GM06990 (cell line): ENCODE measurements at regions not wholly inside any gene's neighbourhood (a gene's known extent, or its start where the extent isn't known, plus 50 kb on each side); places are given as distances from the start of the nearest gene placed in this dataset.

Experiments used
- DNase-seq: peaks from one replicate; pipeline ENCODE4 v3.0.0-alpha.2; 2011; ENCODE audit not compliant: insufficient read length; ENCODE audit errors: extremely low read depth
- H3K27me3 ChIP-seq: replicated peaks from 2 replicates; pipeline ENCODE4 v1.6.0; 2011; ENCODE audit warnings: low read length; ENCODE audit not compliant: control insufficient read depth, insufficient read depth
- H3K36me3 ChIP-seq: 2 replicates; pipeline ENCODE4 v1.5.1; 2011; ENCODE audit warnings: low read length; ENCODE audit not compliant: control insufficient read depth, insufficient read depth
- H3K4me3 ChIP-seq: replicated peaks from 2 replicates; pipeline ENCODE4 v1.5.1; 2011; ENCODE audit warnings: low read depth, mild to moderate bottlenecking, control low read depth, low read length
- CTCF ChIP-seq: IDR thresholded peaks from 2 replicates; pipeline ENCODE4 v1.5.1; 2011; ENCODE audit warnings: low read length, control low read depth, mild to moderate bottlenecking, inconsistent platforms; ENCODE audit not compliant: insufficient read depth, poor library complexity, severe bottlenecking

- TF ChIP-seq CTCF: no peak
- Histone ChIP-seq H3K27me3 (no peaks in the 10 kb centered on the region; the same call in 1 of the 2 replicates), H3K4me3 (no peak overlapping the region), H3K36me3 (no peaks in the 10 kb centered on the region)
- no peak for DNase-seq
Measured at GRCh38 chr14:22400655-22401259, 188.3 kb downstream of the DAD1 start.

- no peak overlapping the region for H3K4me3 ChIP-seq
- no peak for TF ChIP-seq CTCF
- no peak for DNase-seq
Measured at GRCh38 chr14:22399776-22400175, 189.2 kb downstream of the DAD1 start.

GRCh38 chr14:22397221-22397737 is 191.7 kb downstream of the DAD1 start:
- Histone ChIP-seq H3K4me3 (no peak overlapping the region), H3K27me3 (no peaks in the 10 kb centered on the region; the same call in 1 of the 2 replicates), H3K36me3 (no peaks in the 10 kb centered on the region)
- DNase-seq: no peak
- TF ChIP-seq CTCF: no peak

More at GRCh38 chr14:22399776-22400175, 189.2 kb downstream of the DAD1 start:
- H3K27me3 ChIP-seq: no peaks in the 10 kb centered on the region; the same call in 1 of the 2 replicates
- H3K36me3 ChIP-seq: no peaks in the 10 kb centered on the region

GRCh38 chr14:22395803-22396202 is 193.2 kb downstream of the DAD1 start:
- no peaks in the 10 kb centered on the region; the same call in 1 of the 2 replicates for H3K27me3 ChIP-seq
- H3K4me3 ChIP-seq: no peak overlapping the region
- DNase-seq: no peak
- TF ChIP-seq CTCF: no peak
- no peaks in the 10 kb centered on the region for H3K36me3 ChIP-seq

GRCh38 chr14:22394616-22395015 is 194.4 kb downstream of the DAD1 start:
- Histone ChIP-seq H3K4me3 (no peak overlapping the region), H3K27me3 (no peaks in the 10 kb centered on the region; the same call in 1 of the 2 replicates), H3K36me3 (no peaks in the 10 kb centered on the region)
- no peak for DNase-seq
- no peak for TF ChIP-seq CTCF
